ENCODE measurements at regions not wholly inside any gene's neighbourhood (a gene's known extent, or its start where the extent isn't known, plus 50 kb on each side); places are given as distances from the start of the nearest gene placed in this dataset.
"Not testable (repeated sequence)": the region's sequence is repeated elsewhere in the genome, so short reads cannot be mapped to it uniquely, and the experiment has no call there.

- Mint-ChIP-seq H3K9me3 (ENCODE audit: low read depth) (no peaks in the 10 kb centered on the region), H3K36me3 (ENCODE audit: low read depth) (no peaks in the 10 kb centered on the region), H3K27me3 (ENCODE audit: low read depth) (no peaks in the 10 kb centered on the region), H3K27ac (ENCODE audit: unreplicated experiment) (peak overlapping the region; percentile 94), H3K4me3 (ENCODE audit: unreplicated experiment) (peak overlapping the region; percentile 28), H3K4me1 (ENCODE audit: low read depth) (peaks cover 38% of the 10 kb centered on the region)
- TF ChIP-seq CTCF (IDR thresholded peaks at IDR 0.05): no peak
- no peak for DNase-seq (ENCODE audit: low spot score)
Measured at GRCh38 chr15:92801774-92802464, 98.2 kb upstream of the CHD2 start.

GRCh38 chr15:92803536-92803851 lies 96.6 kb upstream of the CHD2 start:
- no peaks in the 10 kb centered on the region for H3K27me3 Mint-ChIP-seq (ENCODE audit: low read depth)
- no peak for TF ChIP-seq CTCF (IDR thresholded peaks at IDR 0.05)
- H3K27ac Mint-ChIP-seq (ENCODE audit: unreplicated experiment): peak overlapping the region; percentile 94
- peaks cover 44% of the 10 kb centered on the region for H3K4me1 Mint-ChIP-seq (ENCODE audit: low read depth)
- no peak overlapping the region for H3K4me3 Mint-ChIP-seq (ENCODE audit: unreplicated experiment)
- H3K36me3 Mint-ChIP-seq (ENCODE audit: low read depth): no peaks in the 10 kb centered on the region
- DNase-seq (ENCODE audit: low spot score): no peak
- H3K9me3 Mint-ChIP-seq (ENCODE audit: low read depth): no peaks in the 10 kb centered on the region

GRCh38 chr15:92803852-92804609 lies 96.1 kb upstream of the CHD2 start:
- no peak for DNase-seq (ENCODE audit: low spot score)
- Mint-ChIP-seq H3K4me3 (ENCODE audit: unreplicated experiment) (no peak overlapping the region), H3K27ac (ENCODE audit: unreplicated experiment) (peak overlapping the region; percentile 94), H3K36me3 (ENCODE audit: low read depth) (no peaks in the 10 kb centered on the region), H3K4me1 (ENCODE audit: low read depth) (peaks cover 46% of the 10 kb centered on the region), H3K27me3 (ENCODE audit: low read depth) (no peaks in the 10 kb centered on the region), H3K9me3 (ENCODE audit: low read depth) (no peaks in the 10 kb centered on the region)
- no peak for TF ChIP-seq CTCF (IDR thresholded peaks at IDR 0.05)

- DNase-seq (ENCODE audit: low spot score); H3K9me3 Mint-ChIP-seq (ENCODE audit: low read depth); H3K4me3 Mint-ChIP-seq (ENCODE audit: unreplicated experiment); H3K27me3 Mint-ChIP-seq (ENCODE audit: low read depth); H3K36me3 Mint-ChIP-seq (ENCODE audit: low read depth): not testable (repeated sequence)
- Mint-ChIP-seq H3K4me1 (ENCODE audit: low read depth) (peaks cover 49% of the 10 kb centered on the region), H3K27ac (ENCODE audit: unreplicated experiment) (peak overlapping the region; percentile 94)
Measured at GRCh38 chr15:92804610-92804936, 95.6 kb upstream of the CHD2 start.

- H3K4me3 Mint-ChIP-seq (ENCODE audit: unreplicated experiment): no peak overlapping the region
- H3K27ac Mint-ChIP-seq (ENCODE audit: unreplicated experiment): peak overlapping the region; percentile 94
Measured at GRCh38 chr15:92805080-92805690, 94.9 kb upstream of the CHD2 start.

GRCh38 chr15:92806171-92806570 lies 94.0 kb upstream of the CHD2 start:
- Mint-ChIP-seq H3K27ac (ENCODE audit: unreplicated experiment) (peak overlapping the region; percentile 68), H3K4me1 (ENCODE audit: low read depth) (peaks cover 64% of the 10 kb centered on the region)
- H3K36me3 Mint-ChIP-seq (ENCODE audit: low read depth); DNase-seq (ENCODE audit: low spot score); H3K4me3 Mint-ChIP-seq (ENCODE audit: unreplicated experiment); H3K9me3 Mint-ChIP-seq (ENCODE audit: low read depth); H3K27me3 Mint-ChIP-seq (ENCODE audit: low read depth): not testable (repeated sequence)

More at GRCh38 chr15:92805080-92805690, 94.9 kb upstream of the CHD2 start:
- no peaks in the 10 kb centered on the region for H3K27me3 Mint-ChIP-seq (ENCODE audit: low read depth)
- DNase-seq (ENCODE audit: low spot score): no peak
- TF ChIP-seq CTCF (IDR thresholded peaks at IDR 0.05): no peak
- peaks cover 55% of the 10 kb centered on the region for H3K4me1 Mint-ChIP-seq (ENCODE audit: low read depth)
- no peaks in the 10 kb centered on the region for H3K36me3 Mint-ChIP-seq (ENCODE audit: low read depth)
- no peaks in the 10 kb centered on the region for H3K9me3 Mint-ChIP-seq (ENCODE audit: low read depth)
